GM12878 (cell line): ENCODE measurements at regions not wholly inside any gene's neighbourhood (a gene's known extent, or its start where the extent isn't known, plus 50 kb on each side); places are given as distances from the start of the nearest gene placed in this dataset.

ENCODE experiments used
- ATAC-seq: fragments of 200-7000 bp; cut with Tn5 transposase; 3 replicates; pipeline ENCODE4 v1.9.1; 2020; ENCODE audit warnings: mild to moderate bottlenecking, moderate library complexity
- BruUV-seq: library from RNA; stranded (reverse); fragments of 400-500 nt; replicated peaks from 2 replicates; lab custom pipeline; 2021; lab: Mats Ljungman, UMichigan
- CTCF ChIA-PET: fragments of 300-600 bp; sonication (Branson Sonifier 250); formaldehyde crosslinking; extraction: SDS; loops from one replicate; lab custom pipeline; 2021; ENCODE audit warnings: inconsistent platforms; lab: Yijun Ruan, JAX
- POLR2A ChIA-PET: fragments of 350-600 bp; formaldehyde crosslinking; extraction: SDS; loops from one replicate; lab custom pipeline; 2021; ENCODE audit warnings: inconsistent platforms; lab: Charles Lee
- RAD21 ChIA-PET: fragments of 300-600 bp; sonication (Branson Sonifier 250); formaldehyde crosslinking; loops from one replicate; lab custom pipeline; 2023; ENCODE audit warnings: antibody characterized with exemption; ENCODE audit not compliant: unreplicated experiment; lab: Charles Lee
- SMC1A ChIA-PET: fragments of 300-600 bp; sonication (Branson Sonifier 250); formaldehyde crosslinking; loops from one replicate; lab custom pipeline; 2023; ENCODE audit not compliant: unreplicated experiment, uncharacterized antibody; lab: Charles Lee
- DNase-seq: peaks from one replicate; pipeline ENCODE4 v3.0.0-alpha.2; 2011; ENCODE audit warnings: low read depth, low spot score
- FAIRE-seq: peaks from 3 replicates; lab custom pipeline; 2011; peaks lifted over from hg19 to GRCh38; lab: Jason Lieb, UNC
- H2AFZ ChIP-seq: 2 replicates; pipeline ENCODE4 v1.6.0; 2011; ENCODE audit warnings: low read depth, low read length, control low read depth; ENCODE audit not compliant: control insufficient read depth
- H3K27ac ChIP-seq: 2 replicates; pipeline ENCODE4 v1.5.1; 2011; ENCODE audit warnings: control low read depth; ENCODE audit not compliant: control insufficient read depth, insufficient read depth
- H3K27me3 ChIP-seq, 2 experiments: replicated peaks in 1 of 2; 2 replicates each; pipeline versions ENCODE4 v1.6.0 to v1.6.1; 2011; ENCODE audit warnings: low read length in 1 of 2; ENCODE audit not compliant: control insufficient read depth in 2 of 2, insufficient read depth in 2 of 2
- H3K36me3 ChIP-seq, 2 experiments: 2 replicates each; pipeline ENCODE4 v1.5.1; 2011; ENCODE audit warnings: low read length in 1 of 2; ENCODE audit not compliant: control insufficient read depth in 2 of 2, insufficient read depth in 2 of 2
- H3K4me1 ChIP-seq: 2 replicates; pipeline ENCODE4 v1.6.1; 2011; ENCODE audit warnings: mild to moderate bottlenecking, low read length, moderate library complexity, mixed read lengths; ENCODE audit not compliant: control insufficient read depth, insufficient read depth
- H3K4me2 ChIP-seq: 2 replicates; pipeline ENCODE4 v1.6.0; 2011; ENCODE audit warnings: control low read depth; ENCODE audit not compliant: control insufficient read depth, insufficient read depth
- H3K4me3 ChIP-seq: fragments of 200-600 bp; sonication (generic); 2 replicates; pipeline ENCODE4 v1.5.1; 2016
- H3K79me2 ChIP-seq: 2 replicates; pipeline ENCODE4 v1.6.0; 2011; ENCODE audit warnings: low read length; ENCODE audit not compliant: control insufficient read depth, insufficient read depth
- H3K9ac ChIP-seq: 2 replicates; pipeline ENCODE4 v1.8.0; 2011; ENCODE audit warnings: low read length, control low read depth, mixed read lengths; ENCODE audit not compliant: control insufficient read depth, insufficient read depth
- H3K9me3 ChIP-seq: replicated peaks from 3 replicates; pipeline ENCODE4 v1.5.1; 2011; ENCODE audit warnings: mild to moderate bottlenecking, low read length; ENCODE audit not compliant: control insufficient read depth, insufficient read depth
- H4K20me1 ChIP-seq: 2 replicates; pipeline ENCODE4 v1.6.0; 2011; ENCODE audit not compliant: control insufficient read depth, insufficient read depth
- ATF7 ChIP-seq: fragments of 450-650 bp; IDR thresholded peaks from 2 replicates; pipeline ENCODE4 v1.6.1; 2016; ENCODE audit warnings: low read depth, mild to moderate bottlenecking
- CBFB ChIP-seq: IDR thresholded peaks from 2 replicates; pipeline ENCODE4 v1.6.1; 2016; ENCODE audit warnings: antibody characterized with exemption, low read depth
- EGR1 ChIP-seq, 2 experiments: IDR thresholded peaks; 1 replicate in 1 of 2; 2 replicates in 1 of 2; pipeline ENCODE4 v1.6.1; 2011 to 2012; ENCODE audit warnings: low read depth in 2 of 2, low read length in 2 of 2, borderline replicate concordance in 1 of 2, mild to moderate bottlenecking in 1 of 2, moderate library complexity in 1 of 2
- ESRRA ChIP-seq: IDR thresholded peaks from 2 replicates; pipeline ENCODE4 v1.6.1; 2012; ENCODE audit warnings: mild to moderate bottlenecking, low read length, improper control_type of control experiment
- ETV6 ChIP-seq, 2 experiments: fragments of 450-650 bp in 1 of 2; IDR thresholded peaks in 1 of 2; conservative IDR thresholded peaks in 1 of 2; 2 replicates each; pipeline ENCODE4 v1.6.1; 2014; ENCODE audit warnings: antibody characterized with exemption in 1 of 2, borderline replicate concordance in 1 of 2, low read depth in 1 of 2, mild to moderate bottlenecking in 1 of 2, moderate library complexity in 1 of 2
- FOXM1 ChIP-seq: IDR thresholded peaks from 2 replicates; pipeline ENCODE4 v1.6.1; 2012; ENCODE audit warnings: low read depth, mild to moderate bottlenecking, inconsistent platforms, low read length, moderate library complexity
- LARP7 ChIP-seq: fragments of 450-650 bp; IDR thresholded peaks from 2 replicates; pipeline ENCODE4 v1.6.1; 2017; ENCODE audit warnings: mild to moderate bottlenecking
- NRF1 ChIP-seq: conservative IDR thresholded peaks from 2 replicates; pipeline ENCODE4 v1.6.1; 2011; ENCODE audit warnings: mild to moderate bottlenecking, low read depth, low read length, improper control_type of control experiment
- POU2F2 ChIP-seq: IDR thresholded peaks from 3 replicates; pipeline ENCODE4 v1.6.1; 2011; ENCODE audit warnings: low read depth, mild to moderate bottlenecking, low read length, borderline replicate concordance
- STAT1 ChIP-seq: fragments of 450-650 bp; conservative IDR thresholded peaks from 2 replicates; pipeline ENCODE4 v1.6.1; 2014; ENCODE audit warnings: antibody characterized with exemption, mild to moderate bottlenecking
- SUZ12 ChIP-seq: fragments of 200-600 bp; sonication (generic); IDR thresholded peaks from one replicate; pipeline ENCODE4 v1.6.1; 2018; ENCODE audit warnings: antibody characterized with exemption, mild to moderate bottlenecking; ENCODE audit not compliant: unreplicated experiment
- TBL1XR1 ChIP-seq: IDR thresholded peaks from 2 replicates; pipeline ENCODE4 v1.6.1; 2012; ENCODE audit warnings: low read depth, low read length, improper control_type of control experiment
- WGBS: methylation state at CpG from one replicate; pipeline ENCODE4 v1.1.6; 2016; ENCODE audit warnings: low lambda C conversion rate; ENCODE audit not compliant: insufficient replicate concordance, insufficient coverage; ENCODE audit errors: missing lambda C conversion rate; 5-methylcytosine and 5-hydroxymethylcytosine counted together
- in situ Hi-C: fragments of 300-500 bp; cut with MboI; formaldehyde crosslinking; loops from 9 replicates; pipeline ENCODE4 v1.14.3; 2018; ENCODE audit warnings: mixed read lengths
- intact Hi-C: fragments of 100-400 bp; cut with micrococcal nuclease; formaldehyde crosslinking; loops from one replicate; pipeline ENCODE4 v1.14.2; 2022; ENCODE audit not compliant: unreplicated experiment

- ChIA-PET CTCF (interaction anchor here (0.7 kb wide), 1 partner anchor 10 kb away, joined by 3 read pairs; no protein-coding TSS in a partner anchor), SMC1A (no interaction called here), RAD21 (no interaction called here), POLR2A (no interaction called here)
- FAIRE-seq (no peak), ATAC-seq (no peak), DNase-seq (no peak)
- intact Hi-C loops (no loop called here), in situ Hi-C loops (no loop called here)
- Histone ChIP-seq H3K36me3 (no peaks in the 10 kb centered on the region), H3K4me1 (no peaks in the 10 kb centered on the region), H3K4me2 (no peak overlapping the region), H3K9me3 (no peaks in the 10 kb centered on the region), H3K27me3 (no peaks in the 10 kb centered on the region), H3K79me2 (no peaks in the 10 kb centered on the region), H3K4me3 (no peak overlapping the region), H2AFZ (no peak overlapping the region), H3K9ac (no peak overlapping the region), H3K27ac (no peak overlapping the region), H4K20me1 (no peaks in the 10 kb centered on the region)
- TF ChIP-seq LARP7 (no peak), ESRRA (no peak), ATF7 (no peak), SUZ12 (no peak), STAT1 (no peak)
- 63% methylated on average over 7 of the region's 7 CpGs for WGBS
- BruUV-seq, result no TSS peak
These were observed 85.3 kb downstream of the LYZL1 start for GRCh38 chr10:29374162-29374561.

GRCh38 chr10:29375888-29376287 lies 87.0 kb downstream of the LYZL1 start:
- 8% methylated on average over 4 of the region's 4 CpGs for WGBS
- intact Hi-C loops (no loop called here), in situ Hi-C loops (no loop called here)
- no peaks in the 10 kb centered on the region for H3K79me2 ChIP-seq
- H3K9ac ChIP-seq, result no peak overlapping the region
- ATAC-seq (no peak), FAIRE-seq (no peak), DNase-seq (no peak)
- H3K4me1 ChIP-seq, result no peaks in the 10 kb centered on the region
- TF ChIP-seq CBFB (no peak), FOXM1 (no peak), NRF1 (no peak), ETV6 (conservative IDR thresholded peaks at IDR 0.05 in 1 of 2, IDR thresholded peaks at IDR 0.05 in 1 of 2; ENCODE audit: borderline replicate concordance in 1 of 2, low read depth in 1 of 2) (no peak), EGR1 (IDR thresholded peaks at IDR 0.05; ENCODE audit: borderline replicate concordance in 1 of 2, low read depth in 2 of 2, low read length in 2 of 2) (no peak), TBL1XR1 (no peak), POU2F2 (no peak)
- H4K20me1 ChIP-seq, result no peaks in the 10 kb centered on the region
- no peak overlapping the region for H2AFZ ChIP-seq
- no peaks in the 10 kb centered on the region for H3K9me3 ChIP-seq
- CTCF ChIA-PET, result interaction anchor here (1.3 kb wide), 1 partner anchor 32 kb away, joined by 4 read pairs; no protein-coding TSS in a partner anchor
- SMC1A ChIA-PET, result no interaction called here
- POLR2A ChIA-PET, result no interaction called here
- no peaks in the 10 kb centered on the region for H3K36me3 ChIP-seq
- RAD21 ChIA-PET, result no interaction called here
- no peak overlapping the region for H3K4me2 ChIP-seq
- BruUV-seq, result no TSS peak
- no peak overlapping the region for H3K4me3 ChIP-seq
- no peak overlapping the region for H3K27ac ChIP-seq
- H3K27me3 ChIP-seq, result no peaks in the 10 kb centered on the region
